ENCODE measurements at regions not wholly inside any gene's neighbourhood (a gene's known extent, or its start where the extent isn't known, plus 50 kb on each side); places are given as distances from the start of the nearest gene placed in this dataset.

- TF ChIP-seq CTCF (IDR thresholded peaks at IDR 0.05 in 2 of 3, conservative IDR thresholded peaks at IDR 0.05 in 1 of 3; ENCODE audit: borderline replicate concordance in 1 of 3, insufficient read depth in 1 of 3, low read depth in 2 of 3, low read length in 2 of 3) = no peak
- TF ChIP-seq MAX (IDR thresholded peaks at IDR 0.05) = no peak
These were observed 116.3 kb downstream of the BOD1 start for GRCh38 chr5:173500213-173500560.

Measured in HCT116 (cell line).